Breast epithelium (tissue), 3 donors: ENCODE measurements at regions not wholly inside any gene's neighbourhood (a gene's known extent, or its start where the extent isn't known, plus 50 kb on each side); places are given as distances from the start of the nearest gene placed in this dataset.

Source experiments
- CTCF ChIP-seq, 3 donors: fragments of 450-650 bp; IDR thresholded peaks; one replicate each; pipeline ENCODE4 v1.5.1; 2016 to 2017; ENCODE audit warnings: antibody characterized with exemption in 3 of 3, mild to moderate bottlenecking in 3 of 3, moderate library complexity in 3 of 3
- POLR2A ChIP-seq: fragments of 450-650 bp; IDR thresholded peaks from one replicate; pipeline ENCODE4 v1.6.1; 2016; ENCODE audit warnings: antibody characterized with exemption, mild to moderate bottlenecking, moderate library complexity
- POLR2AphosphoS5 ChIP-seq, 3 donors: sonication (generic); formaldehyde crosslinking; IDR thresholded peaks; one replicate each; pipeline ENCODE4 v1.6.1; 2017; ENCODE audit warnings: antibody characterized with exemption in 3 of 3

- TF ChIP-seq CTCF (IDR thresholded peaks at IDR 0.05) (no peak), POLR2A (no peak), POLR2AphosphoS5 (IDR thresholded peaks at IDR 0.05) (no peak)
Measured at GRCh38 chr16:60225541-60225940, 1491.4 kb upstream of the GOT2 start.
